NCI-H1092 (cell line): ENCODE measurements at regions not wholly inside any gene's neighbourhood (a gene's known extent, or its start where the extent isn't known, plus 50 kb on each side); places are given as distances from the start of the nearest gene placed in this dataset.
"Not testable (repeated sequence)": the region's sequence is repeated elsewhere in the genome, so short reads cannot be mapped to it uniquely, and the experiment has no call there.

Experiments
- DNase-seq: peaks from one replicate; lab custom pipeline; 2025; lab: John Stamatoyannopoulos, UW

- DNase-seq: no peak
Measured at GRCh38 chr14:85010186-85010585, 519.8 kb upstream of the FLRT2 start.

GRCh38 chr14:85016496-85016895 is 513.4 kb upstream of the FLRT2 start:
- DNase-seq: no peak

DNA sequence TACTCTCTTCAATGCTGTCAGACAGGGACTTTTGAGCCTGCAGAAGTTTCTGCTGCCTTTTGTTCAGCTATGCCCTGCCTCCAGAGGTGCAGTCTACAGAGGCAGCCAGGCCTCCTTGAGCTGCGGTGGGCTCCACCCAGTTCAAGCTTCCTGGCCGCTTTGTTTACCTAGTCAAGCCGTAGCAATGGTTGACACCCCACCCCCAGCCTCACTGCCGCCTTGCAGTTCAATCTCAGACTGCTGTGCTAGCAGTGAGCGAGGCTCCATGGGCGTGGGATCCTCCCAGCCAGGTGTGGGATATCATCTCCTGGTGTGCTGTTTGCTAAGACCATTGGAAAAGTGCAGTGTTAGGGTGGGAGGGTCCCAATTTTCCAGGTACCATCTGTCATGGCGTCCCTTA is 506.1 kb upstream of the FLRT2 start:
- not testable (repeated sequence) for DNase-seq

DNA sequence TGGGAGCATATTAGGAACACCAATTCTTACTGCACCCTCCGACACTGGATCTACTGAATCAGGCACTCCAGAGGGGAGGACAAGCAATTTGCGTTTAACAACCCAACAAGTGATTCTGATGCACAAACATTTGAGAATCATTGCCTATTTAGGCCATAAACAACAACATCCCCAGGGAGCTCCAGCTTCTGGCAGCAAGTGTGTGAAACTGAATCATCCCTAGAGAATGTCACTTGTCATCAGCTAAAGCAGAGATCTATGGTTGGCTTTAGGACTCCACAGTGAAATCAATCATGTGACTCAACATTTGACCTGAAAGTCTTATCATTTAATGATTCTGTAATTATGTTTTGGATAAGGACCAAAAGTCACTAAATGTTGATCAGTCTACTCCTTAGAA is 505.0 kb upstream of the FLRT2 start:
- DNase-seq: no peak

DNA sequence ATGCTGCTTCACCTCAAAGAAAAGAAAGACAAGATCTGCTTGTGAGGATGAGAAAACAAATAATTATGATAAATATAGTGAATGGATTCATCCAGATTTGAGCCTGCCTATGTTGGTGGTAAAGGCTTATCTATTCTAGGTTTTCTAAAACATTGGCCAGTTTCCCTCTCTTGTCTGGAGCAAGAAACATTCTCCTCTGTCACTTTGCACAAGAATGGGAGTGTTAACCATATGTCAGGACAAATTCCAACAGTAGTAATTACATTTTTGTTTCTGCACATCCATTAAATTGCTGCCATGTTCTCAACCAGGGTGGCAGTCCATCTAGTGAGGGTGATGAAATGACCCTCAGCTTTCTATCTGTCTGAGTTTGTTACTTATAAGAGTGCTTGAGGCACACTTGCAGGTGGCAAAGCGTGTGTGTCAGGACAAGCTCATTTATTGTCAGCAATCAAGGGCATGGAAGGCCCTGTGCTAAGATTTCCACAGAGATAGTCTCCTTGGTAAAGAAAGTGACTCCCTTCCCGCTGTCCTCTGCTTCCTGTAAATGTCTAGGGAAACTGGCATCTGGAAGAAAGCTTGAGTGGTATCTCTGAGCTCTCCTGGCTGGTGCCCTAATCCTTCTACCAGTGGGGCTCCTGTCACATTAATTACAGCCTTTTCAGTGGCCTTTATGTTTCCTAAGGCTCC is 502.1 kb upstream of the FLRT2 start:
- no peak for DNase-seq

- no peak for DNase-seq
Measured at GRCh38 chr14:85037411-85037810, 492.5 kb upstream of the FLRT2 start.

DNA sequence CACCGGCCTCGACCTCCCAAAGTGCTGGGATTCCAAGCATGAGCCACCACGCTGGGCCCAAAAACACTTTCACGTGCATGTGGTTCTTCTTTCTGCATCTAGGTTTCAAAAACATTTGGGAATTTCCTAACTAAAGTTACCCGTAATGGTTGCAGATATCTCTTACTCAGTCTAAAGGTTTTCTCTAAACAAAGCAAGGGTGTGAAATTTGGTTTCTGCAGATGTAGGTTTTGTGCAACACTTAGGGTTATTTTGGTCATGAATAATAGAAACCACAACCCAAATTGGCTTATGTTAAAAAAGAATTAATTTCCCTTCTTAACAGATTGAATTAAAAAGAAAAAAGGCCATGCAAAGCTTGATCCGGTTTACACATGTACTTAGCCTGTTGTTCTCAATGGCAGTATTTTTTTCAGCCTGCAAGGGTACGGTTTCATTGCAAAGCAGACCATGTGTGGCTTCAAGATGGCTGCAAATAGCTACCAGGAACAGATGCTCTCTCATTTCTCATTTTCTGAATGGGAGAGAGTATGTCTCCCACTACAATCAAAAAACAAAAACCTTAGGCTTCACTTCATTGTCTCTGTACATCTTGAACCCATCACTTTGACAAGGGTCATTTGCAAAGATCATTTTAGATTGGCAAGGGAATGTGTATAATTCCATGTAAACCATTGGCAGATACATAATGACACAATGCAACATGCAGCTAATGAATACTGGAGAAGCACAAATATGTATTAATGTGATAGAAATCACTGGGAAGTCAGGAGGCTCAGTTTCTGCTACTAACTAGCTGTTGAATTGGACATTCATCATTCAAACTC is 491.2 kb upstream of the FLRT2 start:
- DNase-seq: no peak

- no peak for DNase-seq
Measured at GRCh38 chr14:85039353-85039626, 490.7 kb upstream of the FLRT2 start.

DNA sequence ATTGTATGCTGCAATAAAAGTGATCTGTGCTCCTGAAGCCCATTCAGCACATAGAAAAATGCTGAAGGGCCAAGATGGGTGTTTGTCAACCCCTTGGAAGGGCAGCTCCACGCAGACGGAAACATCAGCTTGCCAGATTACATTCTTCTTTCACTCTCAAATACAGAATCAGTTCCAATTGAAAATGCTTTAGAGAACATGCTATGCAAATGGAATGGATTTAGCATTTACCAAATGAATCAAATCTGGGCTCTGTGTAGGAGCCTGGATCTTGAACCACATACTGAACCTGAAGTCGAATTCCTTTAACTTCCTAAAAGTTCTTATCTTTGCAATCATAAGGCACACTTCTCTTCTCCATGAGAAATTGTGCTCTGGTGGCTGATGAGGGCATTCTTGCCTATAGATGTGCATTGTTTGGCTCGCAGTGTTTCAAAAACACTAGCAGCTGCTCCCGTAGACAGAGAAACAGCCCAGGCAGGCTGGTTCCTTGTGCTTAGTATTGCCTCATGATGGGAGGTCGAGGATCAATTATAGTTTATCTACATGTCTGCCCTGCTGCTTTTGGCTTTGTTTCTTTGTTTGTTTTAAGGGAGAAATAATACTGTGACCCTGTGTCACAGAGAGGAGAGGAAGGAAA is 489.8 kb upstream of the FLRT2 start:
- no peak for DNase-seq

DNA sequence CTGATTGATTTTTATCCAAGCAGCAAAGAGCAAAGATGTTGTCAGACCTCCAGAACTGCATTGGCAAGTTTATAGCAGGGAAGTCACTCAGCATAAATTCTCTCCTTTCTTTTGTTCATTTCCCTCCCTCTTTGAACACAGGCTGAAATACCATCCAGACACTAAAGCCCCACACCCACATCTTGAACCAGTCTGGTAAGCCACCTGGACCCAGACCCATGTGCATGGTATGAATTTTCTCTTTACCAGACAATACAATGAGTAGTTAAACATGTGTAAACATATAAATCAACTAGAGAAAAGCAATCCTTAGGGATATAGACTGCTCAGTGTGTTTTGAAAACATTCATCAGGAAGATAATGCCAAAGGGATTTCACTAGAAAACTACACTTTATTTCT is 488.3 kb upstream of the FLRT2 start:
- DNase-seq: no peak

DNA sequence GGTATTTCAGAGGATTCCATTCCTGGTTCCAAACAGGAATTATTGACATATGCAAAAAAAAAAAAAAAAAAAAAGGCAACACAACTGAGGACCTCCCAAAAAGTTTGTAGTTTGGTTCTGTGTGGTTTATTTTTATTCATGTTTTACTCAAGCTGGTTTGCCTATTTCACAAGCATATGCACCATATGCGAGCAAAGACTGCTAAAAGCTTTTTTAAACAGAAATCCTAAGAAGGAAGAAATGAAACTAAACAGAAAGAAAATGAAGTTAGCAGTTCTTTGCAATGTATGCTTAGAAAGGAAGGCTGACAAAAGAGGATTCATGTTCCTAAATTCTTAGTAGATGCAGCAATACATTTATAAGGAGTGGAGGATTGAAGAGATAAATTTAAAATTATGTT is 487.6 kb upstream of the FLRT2 start:
- DNase-seq: no peak

GRCh38 chr14:85050180-85050579 is 479.8 kb upstream of the FLRT2 start:
- no peak for DNase-seq

- no peak for DNase-seq
Measured at GRCh38 chr14:85052646-85053045, 477.3 kb upstream of the FLRT2 start.

- no peak for DNase-seq
Measured at GRCh38 chr14:85054178-85054577, 475.8 kb upstream of the FLRT2 start.

DNA sequence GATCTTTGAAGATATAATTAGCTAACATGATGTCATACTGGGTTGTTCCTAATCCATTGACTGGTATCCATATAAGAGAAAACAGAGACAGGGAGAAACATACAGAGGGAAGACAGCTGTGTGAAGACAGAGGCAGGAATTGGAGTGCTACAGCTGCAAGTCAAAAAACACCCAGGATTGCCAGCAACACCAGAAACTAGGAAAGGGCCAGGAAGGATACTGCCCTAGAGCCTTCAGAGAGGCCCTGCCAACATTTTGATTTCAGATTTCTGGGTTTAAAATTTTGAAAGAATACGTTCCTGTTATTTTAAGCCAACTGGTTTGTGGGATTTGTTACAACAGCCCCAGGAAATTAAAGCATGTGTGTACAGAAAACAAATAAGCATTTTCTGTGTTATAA is 473.7 kb upstream of the FLRT2 start:
- DNase-seq: no peak

GRCh38 chr14:85057221-85057620 is 472.7 kb upstream of the FLRT2 start:
- DNase-seq: no peak

GRCh38 chr14:85058150-85058549 is 471.8 kb upstream of the FLRT2 start:
- no peak for DNase-seq

DNA sequence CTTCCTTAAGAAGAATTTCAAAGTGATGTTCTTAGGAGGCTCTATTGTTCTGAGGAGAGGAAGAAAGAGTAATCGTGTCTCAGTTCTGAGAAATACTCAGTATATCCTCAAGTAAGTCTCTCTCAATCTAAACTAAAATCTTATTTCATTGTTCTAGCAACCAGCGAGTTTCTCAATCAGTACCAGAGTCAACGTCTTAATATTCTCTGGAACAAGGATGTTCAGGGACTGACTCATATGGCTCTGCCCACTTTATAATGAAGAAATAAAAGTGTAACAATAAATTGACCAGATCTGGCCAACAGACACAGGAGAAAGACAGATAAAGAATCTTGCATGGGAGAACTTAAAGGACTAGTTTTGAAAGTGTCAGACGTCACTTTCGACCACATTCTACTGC is 469.8 kb upstream of the FLRT2 start:
- no peak for DNase-seq

DNA sequence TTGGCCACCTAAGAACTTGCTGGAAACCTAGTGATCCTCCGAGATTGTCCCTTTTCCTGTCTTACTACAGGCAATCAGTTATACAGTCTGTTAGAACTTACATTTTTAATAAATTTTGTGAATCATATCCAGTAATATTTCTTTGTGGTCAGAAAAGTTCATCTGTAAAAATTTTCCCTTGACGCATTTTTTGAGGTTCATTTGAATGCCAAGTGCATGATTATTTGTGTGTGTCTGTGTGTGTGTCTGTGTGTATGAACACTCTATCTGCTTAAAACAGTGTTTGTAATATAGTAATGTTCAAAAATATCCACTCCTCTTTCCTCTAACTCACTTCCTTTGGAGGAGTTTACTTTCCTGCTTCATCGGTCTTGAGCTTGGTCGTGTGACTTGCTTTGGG is 468.7 kb upstream of the FLRT2 start:
- DNase-seq: no peak

DNA sequence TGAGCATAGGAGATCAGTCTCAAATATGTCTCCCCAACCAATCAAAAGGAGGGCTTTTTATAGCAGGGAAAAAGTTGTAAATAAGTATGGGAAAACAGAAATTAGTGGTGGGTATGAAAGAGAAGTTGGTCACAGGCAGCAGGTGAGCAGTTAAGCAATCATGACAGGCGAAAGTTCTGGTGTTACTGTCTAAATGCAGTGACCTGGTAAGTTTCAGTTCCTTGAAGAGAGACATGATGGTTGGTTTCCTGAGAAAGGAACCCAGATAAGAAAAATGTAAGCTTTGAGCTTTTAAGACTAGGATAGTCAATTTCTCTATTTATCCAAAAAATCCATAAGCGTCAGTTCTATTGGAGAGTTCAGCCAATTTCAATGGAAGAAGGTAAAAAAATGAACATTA is 466.2 kb upstream of the FLRT2 start:
- DNase-seq: no peak

DNA sequence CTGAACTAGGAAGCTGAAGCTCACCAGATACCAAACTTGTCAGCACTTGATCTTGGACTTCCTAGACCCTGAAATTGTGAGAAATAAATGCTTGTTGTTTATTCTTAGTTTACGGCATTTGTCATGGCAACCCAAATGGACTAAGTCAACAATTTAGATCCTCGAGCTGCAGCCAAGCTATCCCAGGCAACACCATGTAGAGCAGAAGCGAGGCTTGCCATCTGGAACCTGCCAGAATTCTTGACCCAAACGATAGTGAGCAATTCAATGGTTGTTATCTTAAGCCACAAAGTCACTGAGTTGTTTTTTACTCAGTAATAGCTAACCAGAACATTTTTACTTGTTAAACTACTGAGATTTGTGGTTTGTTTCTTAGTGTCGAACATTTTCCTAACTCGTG is 458.5 kb upstream of the FLRT2 start:
- DNase-seq: no peak

GRCh38 chr14:85074955-85075354 is 455.0 kb upstream of the FLRT2 start:
- DNase-seq: no peak

GRCh38 chr14:85075694-85076476 is 454.1 kb upstream of the FLRT2 start:
- DNase-seq: no peak
